ENCODE measurements at regions not wholly inside any gene's neighbourhood (a gene's known extent, or its start where the extent isn't known, plus 50 kb on each side); places are given as distances from the start of the nearest gene placed in this dataset.

GRCh38 chr10:128936392-128936791 is 530.6 kb upstream of the MGMT start:
- no peak for TF ChIP-seq CTCF (IDR thresholded peaks at IDR 0.05)
- TF ChIP-seq POLR2A (IDR thresholded peaks at IDR 0.05), result no peak

Data from uterus (tissue), 2 donors.